GM12878 (cell line): ENCODE measurements at regions not wholly inside any gene's neighbourhood (a gene's known extent, or its start where the extent isn't known, plus 50 kb on each side); places are given as distances from the start of the nearest gene placed in this dataset.

Experiments used
- ATAC-seq: fragments of 200-7000 bp; cut with Tn5 transposase; 3 replicates; pipeline ENCODE4 v1.9.1; 2020; ENCODE audit warnings: mild to moderate bottlenecking, moderate library complexity
- BruUV-seq: library from RNA; stranded (reverse); fragments of 400-500 nt; replicated peaks from 2 replicates; lab custom pipeline; 2021; lab: Mats Ljungman, UMichigan
- CTCF ChIA-PET: fragments of 300-600 bp; sonication (Branson Sonifier 250); formaldehyde crosslinking; extraction: SDS; loops from one replicate; lab custom pipeline; 2021; ENCODE audit warnings: inconsistent platforms; lab: Yijun Ruan, JAX
- POLR2A ChIA-PET: fragments of 350-600 bp; formaldehyde crosslinking; extraction: SDS; loops from one replicate; lab custom pipeline; 2021; ENCODE audit warnings: inconsistent platforms; lab: Charles Lee
- RAD21 ChIA-PET: fragments of 300-600 bp; sonication (Branson Sonifier 250); formaldehyde crosslinking; loops from one replicate; lab custom pipeline; 2023; ENCODE audit warnings: antibody characterized with exemption; ENCODE audit not compliant: unreplicated experiment; lab: Charles Lee
- SMC1A ChIA-PET: fragments of 300-600 bp; sonication (Branson Sonifier 250); formaldehyde crosslinking; loops from one replicate; lab custom pipeline; 2023; ENCODE audit not compliant: unreplicated experiment, uncharacterized antibody; lab: Charles Lee
- DNase-seq: peaks from one replicate; pipeline ENCODE4 v3.0.0-alpha.2; 2011; ENCODE audit warnings: low read depth, low spot score
- FAIRE-seq: peaks from 3 replicates; lab custom pipeline; 2011; peaks lifted over from hg19 to GRCh38; lab: Jason Lieb, UNC
- H2AFZ ChIP-seq: 2 replicates; pipeline ENCODE4 v1.6.0; 2011; ENCODE audit warnings: low read depth, low read length, control low read depth; ENCODE audit not compliant: control insufficient read depth
- H3K27ac ChIP-seq: 2 replicates; pipeline ENCODE4 v1.5.1; 2011; ENCODE audit warnings: control low read depth; ENCODE audit not compliant: control insufficient read depth, insufficient read depth
- H3K27me3 ChIP-seq, 2 experiments: replicated peaks in 1 of 2; 2 replicates each; pipeline versions ENCODE4 v1.6.0 to v1.6.1; 2011; ENCODE audit warnings: low read length in 1 of 2; ENCODE audit not compliant: control insufficient read depth in 2 of 2, insufficient read depth in 2 of 2
- H3K36me3 ChIP-seq, 2 experiments: 2 replicates each; pipeline ENCODE4 v1.5.1; 2011; ENCODE audit warnings: low read length in 1 of 2; ENCODE audit not compliant: control insufficient read depth in 2 of 2, insufficient read depth in 2 of 2
- H3K4me1 ChIP-seq: 2 replicates; pipeline ENCODE4 v1.6.1; 2011; ENCODE audit warnings: mild to moderate bottlenecking, low read length, moderate library complexity, mixed read lengths; ENCODE audit not compliant: control insufficient read depth, insufficient read depth
- H3K4me2 ChIP-seq: 2 replicates; pipeline ENCODE4 v1.6.0; 2011; ENCODE audit warnings: control low read depth; ENCODE audit not compliant: control insufficient read depth, insufficient read depth
- H3K4me3 ChIP-seq: fragments of 200-600 bp; sonication (generic); 2 replicates; pipeline ENCODE4 v1.5.1; 2016
- H3K79me2 ChIP-seq: 2 replicates; pipeline ENCODE4 v1.6.0; 2011; ENCODE audit warnings: low read length; ENCODE audit not compliant: control insufficient read depth, insufficient read depth
- H3K9ac ChIP-seq: 2 replicates; pipeline ENCODE4 v1.8.0; 2011; ENCODE audit warnings: low read length, control low read depth, mixed read lengths; ENCODE audit not compliant: control insufficient read depth, insufficient read depth
- H3K9me3 ChIP-seq: replicated peaks from 3 replicates; pipeline ENCODE4 v1.5.1; 2011; ENCODE audit warnings: mild to moderate bottlenecking, low read length; ENCODE audit not compliant: control insufficient read depth, insufficient read depth
- H4K20me1 ChIP-seq: 2 replicates; pipeline ENCODE4 v1.6.0; 2011; ENCODE audit not compliant: control insufficient read depth, insufficient read depth
- CBX3 ChIP-seq: fragments of 200-600 bp; sonication (generic); IDR thresholded peaks from 2 replicates; pipeline ENCODE4 v1.6.1; 2016; ENCODE audit warnings: low read depth, borderline replicate concordance
- CEBPZ ChIP-seq: fragments of 150-350 bp; IDR thresholded peaks from 2 replicates; pipeline ENCODE4 v1.6.1; 2016; ENCODE audit warnings: low read depth, low read length
- CHD1 ChIP-seq: IDR thresholded peaks from 2 replicates; pipeline ENCODE4 v1.6.1; 2012; ENCODE audit warnings: low read depth, low read length, improper control_type of control experiment
- EZH2 ChIP-seq: IDR thresholded peaks from 2 replicates; pipeline ENCODE4 v1.6.1; 2012; ENCODE audit warnings: low read depth, mild to moderate bottlenecking, control low read depth, inconsistent platforms, low read length, borderline replicate concordance; ENCODE audit not compliant: control insufficient read depth
- HCFC1 ChIP-seq: fragments of 150-350 bp; IDR thresholded peaks from 2 replicates; pipeline ENCODE4 v1.6.1; 2014; ENCODE audit warnings: low read length
- IRF5 ChIP-seq: fragments of 450-650 bp; IDR thresholded peaks from 2 replicates; pipeline ENCODE4 v1.6.1; 2017; ENCODE audit warnings: borderline replicate concordance
- KLF5 ChIP-seq: fragments of 450-650 bp; IDR thresholded peaks from 2 replicates; pipeline ENCODE4 v1.6.1; 2014; ENCODE audit warnings: mild to moderate bottlenecking; ENCODE audit not compliant: partially characterized antibody
- MXI1 ChIP-seq: fragments of 150-350 bp; IDR thresholded peaks from 2 replicates; pipeline ENCODE4 v1.6.1; 2011; ENCODE audit warnings: low read depth, mild to moderate bottlenecking, inconsistent platforms, low read length, improper control_type of control experiment
- MYB ChIP-seq: fragments of 150-350 bp; IDR thresholded peaks from 2 replicates; pipeline ENCODE4 v1.6.1; 2014; ENCODE audit warnings: mild to moderate bottlenecking, low read depth, low read length, borderline replicate concordance
- PAX8 ChIP-seq: fragments of 450-650 bp; IDR thresholded peaks from 2 replicates; pipeline ENCODE4 v1.6.1; 2017; ENCODE audit warnings: mild to moderate bottlenecking, moderate library complexity
- PBX3 ChIP-seq: IDR thresholded peaks from 2 replicates; pipeline ENCODE4 v1.6.1; 2011; ENCODE audit warnings: mild to moderate bottlenecking, low read depth, low read length, moderate library complexity; ENCODE audit not compliant: insufficient replicate concordance
- POLR2AphosphoS5 ChIP-seq: IDR thresholded peaks from 2 replicates; pipeline ENCODE4 v1.6.1; 2011; ENCODE audit warnings: mild to moderate bottlenecking, low read length, inconsistent platforms
- ZNF207 ChIP-seq: fragments of 450-650 bp; IDR thresholded peaks from 2 replicates; pipeline ENCODE4 v1.6.1; 2014; ENCODE audit warnings: antibody characterized with exemption, mild to moderate bottlenecking, borderline replicate concordance
- ZNF384 ChIP-seq: IDR thresholded peaks from 2 replicates; pipeline ENCODE4 v1.6.1; 2012; ENCODE audit warnings: low read depth, mild to moderate bottlenecking, low read length, improper control_type of control experiment, borderline replicate concordance
- WGBS: methylation state at CpG from one replicate; pipeline ENCODE4 v1.1.6; 2016; ENCODE audit warnings: low lambda C conversion rate; ENCODE audit not compliant: insufficient replicate concordance, insufficient coverage; ENCODE audit errors: missing lambda C conversion rate; 5-methylcytosine and 5-hydroxymethylcytosine counted together
- in situ Hi-C: fragments of 300-500 bp; cut with MboI; formaldehyde crosslinking; loops from 9 replicates; pipeline ENCODE4 v1.14.3; 2018; ENCODE audit warnings: mixed read lengths
- intact Hi-C: fragments of 100-400 bp; cut with micrococcal nuclease; formaldehyde crosslinking; loops from one replicate; pipeline ENCODE4 v1.14.2; 2022; ENCODE audit not compliant: unreplicated experiment

GRCh38 chr10:60615541-60615940 is 162.7 kb upstream of the CDK1 start:
- ChIA-PET SMC1A (interaction anchor here (0.6 to 1.8 kb wide), 2 partner anchors 31 to 34 kb away, joined by 3 read pairs; no protein-coding TSS in a partner anchor), CTCF (no interaction called here), POLR2A (no interaction called here), RAD21 (no interaction called here)
- no peak for TF ChIP-seq CHD1
- TF ChIP-seq ZNF384: no peak
- no peak for TF ChIP-seq MYB
- TF ChIP-seq ZNF207: no peak
- TF ChIP-seq CEBPZ: no peak
- TF ChIP-seq PAX8: no peak
- TF ChIP-seq POLR2AphosphoS5: no peak
- no peak for TF ChIP-seq KLF5
- no peak for TF ChIP-seq PBX3
- no peak for TF ChIP-seq IRF5
- TF ChIP-seq CBX3: no peak
- no peak for TF ChIP-seq EZH2
- TF ChIP-seq HCFC1: no peak
- TF ChIP-seq MXI1: no peak
- H3K27me3 ChIP-seq: no peaks in the 10 kb centered on the region
- no TSS peak for BruUV-seq
- FAIRE-seq: no peak
- H3K4me3 ChIP-seq: no peak overlapping the region
- no peak overlapping the region for H3K4me2 ChIP-seq
- H3K27ac ChIP-seq: no peak overlapping the region
- ATAC-seq: no peak
- H4K20me1 ChIP-seq: no peaks in the 10 kb centered on the region
- H3K9ac ChIP-seq: no peak overlapping the region
- no peaks in the 10 kb centered on the region for H3K36me3 ChIP-seq
- no peaks in the 10 kb centered on the region for H3K4me1 ChIP-seq
- no peak for DNase-seq
- intact Hi-C loops: loop anchor here (5.0 kb wide), 1 partner anchor 113 kb away; no protein-coding TSS in a partner anchor
- H3K9me3 ChIP-seq: no peaks in the 10 kb centered on the region
- WGBS: 100% methylated on average over 1 of the region's 1 CpG
- H2AFZ ChIP-seq: no peak overlapping the region
- H3K79me2 ChIP-seq: no peaks in the 10 kb centered on the region
- in situ Hi-C loops: no loop called here
